Endothelial cell (in vitro differentiated cells): ENCODE measurements at regions not wholly inside any gene's neighbourhood (a gene's known extent, or its start where the extent isn't known, plus 50 kb on each side); places are given as distances from the start of the nearest gene placed in this dataset.
"Not testable (repeated sequence)": the region's sequence is repeated elsewhere in the genome, so short reads cannot be mapped to it uniquely, and the experiment has no call there.

Experiments used
- DNase-seq: peaks from one replicate; pipeline ENCODE4 v3.0.0; 2021; ENCODE audit warnings: low spot score
- H3K27ac Mint-ChIP-seq: one replicate; pipeline ENCODE4 v1.8.0; 2021; ENCODE audit warnings: mixed read lengths, inconsistent platforms; ENCODE audit not compliant: unreplicated experiment
- H3K27me3 Mint-ChIP-seq: one replicate; pipeline ENCODE4 v1.8.0; 2021; ENCODE audit warnings: mild to moderate bottlenecking, moderate library complexity, mixed read lengths, inconsistent platforms; ENCODE audit not compliant: unreplicated experiment
- H3K36me3 Mint-ChIP-seq: one replicate; pipeline ENCODE4 v1.8.0; 2021; ENCODE audit warnings: mild to moderate bottlenecking, low read depth, mixed read lengths, inconsistent platforms; ENCODE audit not compliant: unreplicated experiment
- H3K4me1 Mint-ChIP-seq: one replicate; pipeline ENCODE4 v1.8.0; 2021; ENCODE audit warnings: mild to moderate bottlenecking, mixed read lengths, inconsistent platforms; ENCODE audit not compliant: unreplicated experiment
- H3K4me3 Mint-ChIP-seq: one replicate; pipeline ENCODE4 v1.8.0; 2021; ENCODE audit warnings: mild to moderate bottlenecking, mixed read lengths, inconsistent platforms; ENCODE audit not compliant: unreplicated experiment
- H3K9me3 Mint-ChIP-seq: one replicate; pipeline ENCODE4 v1.8.0; 2021; ENCODE audit warnings: mixed read lengths, inconsistent platforms; ENCODE audit not compliant: unreplicated experiment
- TF ChIP-seq, protein P1 (sequence below): fragments of 200-600 bp; sonication (generic); IDR thresholded peaks from one replicate; pipeline ENCODE4 v1.5.0; 2021; ENCODE audit warnings: antibody characterized with exemption; ENCODE audit not compliant: unreplicated experiment

DNA sequence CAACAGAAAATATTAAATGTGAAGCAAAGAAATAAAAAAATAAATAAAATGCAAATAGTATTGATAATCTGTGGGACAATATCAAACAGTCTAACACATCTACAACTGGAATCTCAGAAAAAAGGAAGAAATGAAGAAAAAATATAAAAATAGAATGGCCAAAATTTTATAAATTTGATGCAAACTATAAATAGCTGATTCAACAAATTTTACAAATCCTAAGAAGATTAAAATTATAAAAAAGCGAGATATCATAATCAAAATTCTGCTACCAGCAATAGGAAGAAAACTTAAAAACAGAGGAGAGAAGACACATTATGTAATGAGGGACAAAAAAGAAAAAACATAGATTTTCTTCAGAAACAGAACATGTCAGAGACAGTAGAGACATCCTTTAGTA is 129.2 kb upstream of the IRX1 start:
- Mint-ChIP-seq H3K4me1 (no peaks in the 10 kb centered on the region), H3K36me3 (no peaks in the 10 kb centered on the region), H3K27me3 (no peaks in the 10 kb centered on the region), H3K27ac (no peak overlapping the region), H3K4me3 (no peak overlapping the region), H3K9me3 (no peaks in the 10 kb centered on the region)
- DNase-seq, result no peak
- TF ChIP-seq, protein P1, sequence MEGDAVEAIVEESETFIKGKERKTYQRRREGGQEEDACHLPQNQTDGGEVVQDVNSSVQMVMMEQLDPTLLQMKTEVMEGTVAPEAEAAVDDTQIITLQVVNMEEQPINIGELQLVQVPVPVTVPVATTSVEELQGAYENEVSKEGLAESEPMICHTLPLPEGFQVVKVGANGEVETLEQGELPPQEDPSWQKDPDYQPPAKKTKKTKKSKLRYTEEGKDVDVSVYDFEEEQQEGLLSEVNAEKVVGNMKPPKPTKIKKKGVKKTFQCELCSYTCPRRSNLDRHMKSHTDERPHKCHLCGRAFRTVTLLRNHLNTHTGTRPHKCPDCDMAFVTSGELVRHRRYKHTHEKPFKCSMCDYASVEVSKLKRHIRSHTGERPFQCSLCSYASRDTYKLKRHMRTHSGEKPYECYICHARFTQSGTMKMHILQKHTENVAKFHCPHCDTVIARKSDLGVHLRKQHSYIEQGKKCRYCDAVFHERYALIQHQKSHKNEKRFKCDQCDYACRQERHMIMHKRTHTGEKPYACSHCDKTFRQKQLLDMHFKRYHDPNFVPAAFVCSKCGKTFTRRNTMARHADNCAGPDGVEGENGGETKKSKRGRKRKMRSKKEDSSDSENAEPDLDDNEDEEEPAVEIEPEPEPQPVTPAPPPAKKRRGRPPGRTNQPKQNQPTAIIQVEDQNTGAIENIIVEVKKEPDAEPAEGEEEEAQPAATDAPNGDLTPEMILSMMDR, result no peak

DNA sequence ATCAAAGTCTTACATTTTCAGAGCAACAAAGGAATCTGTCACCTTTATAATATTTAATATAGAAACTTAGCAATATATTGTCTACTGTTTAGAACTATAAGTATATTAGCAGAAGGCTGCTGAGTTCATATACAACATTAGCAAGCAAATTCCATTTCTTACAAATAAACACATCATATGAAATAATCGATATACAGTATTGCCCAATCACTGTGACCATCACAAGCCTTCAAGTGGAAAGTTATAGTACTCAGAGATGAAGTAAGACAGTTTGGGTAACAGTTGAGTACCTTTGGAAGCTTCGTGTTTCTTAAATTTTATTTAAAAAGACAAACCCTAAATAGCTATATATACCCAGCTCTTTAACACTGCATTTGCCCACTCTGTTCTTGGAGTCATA is 135.2 kb upstream of the IRX1 start:
- no peak overlapping the region for H3K27ac Mint-ChIP-seq
- TF ChIP-seq, protein P1, result no peak
- H3K4me1 Mint-ChIP-seq, result no peaks in the 10 kb centered on the region
- H3K9me3 Mint-ChIP-seq, result peaks cover 6% of the 10 kb centered on the region
- H3K4me3 Mint-ChIP-seq, result no peak overlapping the region
- H3K36me3 Mint-ChIP-seq, result no peaks in the 10 kb centered on the region
- peaks cover 2% of the 10 kb centered on the region for H3K27me3 Mint-ChIP-seq
- no peak for DNase-seq

DNA sequence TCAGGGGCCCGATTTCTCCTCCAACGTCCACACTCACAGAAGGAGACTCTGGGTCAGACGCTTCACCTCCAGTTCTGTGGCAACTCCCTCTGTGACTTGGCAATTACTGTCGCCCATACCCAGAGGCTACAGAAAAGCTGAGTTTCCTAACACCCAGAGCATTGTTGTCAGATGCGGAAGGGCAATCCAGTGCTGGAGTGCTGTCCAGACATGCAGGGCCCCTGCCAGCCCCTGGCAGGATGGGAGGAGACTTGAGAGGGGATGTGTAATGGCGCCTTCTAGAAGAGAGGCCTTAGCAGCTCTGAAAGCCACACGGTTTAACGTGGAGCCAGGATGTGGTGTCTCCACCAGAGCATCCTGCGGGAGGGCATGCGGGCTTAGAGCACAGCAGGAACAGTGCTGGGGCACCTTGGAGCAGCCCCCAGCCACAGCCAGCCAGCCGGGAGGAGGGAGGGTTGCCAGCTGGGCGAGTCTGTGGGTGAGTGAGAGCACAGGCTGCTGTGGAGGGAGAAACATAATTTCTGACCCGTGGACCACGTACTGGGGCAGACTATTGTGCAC is 139.4 kb upstream of the IRX1 start:
- Mint-ChIP-seq H3K36me3 (no peaks in the 10 kb centered on the region), H3K4me3 (no peak overlapping the region), H3K27ac (no peak overlapping the region), H3K9me3 (peaks cover 5% of the 10 kb centered on the region), H3K27me3 (peaks cover 6% of the 10 kb centered on the region), H3K4me1 (no peaks in the 10 kb centered on the region)
- TF ChIP-seq, protein P1, result no peak
- no peak for DNase-seq

DNA sequence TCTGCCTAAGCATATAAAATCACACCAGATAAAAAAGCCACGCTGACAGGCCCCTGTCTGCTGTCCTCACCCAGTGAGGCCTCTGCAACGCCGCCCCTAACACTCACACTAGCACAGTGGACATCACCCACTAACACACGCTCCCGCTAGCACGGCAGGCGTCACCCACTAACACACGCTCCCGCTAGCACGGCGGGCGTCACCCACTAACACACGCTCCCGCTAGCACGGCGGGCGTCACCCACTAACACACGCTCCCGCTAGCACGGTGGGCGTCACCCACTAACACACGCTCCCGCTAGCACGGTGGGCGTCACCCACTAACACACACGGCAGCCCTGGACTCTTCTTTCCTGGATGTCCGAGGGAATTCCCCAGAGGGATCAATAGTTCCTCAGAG is 141.6 kb upstream of the IRX1 start:
- H3K9me3 Mint-ChIP-seq, H3K27ac Mint-ChIP-seq, DNase-seq, H3K4me1 Mint-ChIP-seq, H3K36me3 Mint-ChIP-seq, H3K27me3 Mint-ChIP-seq, H3K4me3 Mint-ChIP-seq: not testable (repeated sequence)

DNA sequence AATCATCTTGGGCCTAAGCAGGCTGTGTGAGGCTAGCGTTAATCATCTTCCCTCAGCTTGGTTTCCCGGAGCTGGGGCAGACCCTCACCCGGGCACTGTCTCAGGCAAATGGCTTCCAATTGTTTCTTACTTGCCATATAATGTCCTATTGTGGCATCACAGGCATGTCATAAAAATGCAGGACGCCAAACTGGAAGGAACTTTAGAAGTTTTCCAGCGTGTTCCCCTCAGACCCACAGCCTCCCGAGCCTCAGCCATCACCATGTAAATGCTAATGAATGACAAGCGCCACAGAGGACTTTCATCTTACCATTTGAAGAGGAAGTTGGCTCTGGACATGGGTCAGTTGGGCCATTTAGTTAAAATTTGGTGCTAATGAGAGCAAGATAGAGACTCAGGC is 143.0 kb upstream of the IRX1 start:
- H3K36me3 Mint-ChIP-seq, result no peaks in the 10 kb centered on the region
- TF ChIP-seq, protein P1, result no peak
- peaks cover 8% of the 10 kb centered on the region for H3K27me3 Mint-ChIP-seq
- no peak overlapping the region for H3K27ac Mint-ChIP-seq
- no peak for DNase-seq
- no peak overlapping the region for H3K4me3 Mint-ChIP-seq
- no peaks in the 10 kb centered on the region for H3K9me3 Mint-ChIP-seq
- H3K4me1 Mint-ChIP-seq, result no peaks in the 10 kb centered on the region
